SK-N-SH treated with all-trans-retinoic acid at 6 μM for 48 hours (cell line): ENCODE measurements at regions not wholly inside any gene's neighbourhood (a gene's known extent, or its start where the extent isn't known, plus 50 kb on each side); places are given as distances from the start of the nearest gene placed in this dataset.
A peak's percentile ranks its signal among the peaks of the same experiment; 100 is the strongest.

Experiments
- ATAC-seq: fragments of 200-7000 bp; cut with Tn5 transposase; 3 replicates; pipeline ENCODE4 v1.9.1; 2020; ENCODE audit warnings: mild to moderate bottlenecking, moderate library complexity
- ARNTL ChIP-seq: fragments of 450-650 bp; formaldehyde crosslinking; IDR thresholded peaks from 2 replicates; pipeline ENCODE4 v1.5.0; 2020; ENCODE audit warnings: low read depth, mild to moderate bottlenecking, moderate library complexity, borderline replicate concordance
- BACH2 ChIP-seq: fragments of 250-450 bp; sonication (Bioruptor Pico); IDR thresholded peaks from 2 replicates; pipeline ENCODE4 v1.9.0; 2021; ENCODE audit warnings: mild to moderate bottlenecking, borderline replicate concordance
- CSDC2 ChIP-seq: fragments of 250-450 bp; sonication (Bioruptor Pico); IDR thresholded peaks from 2 replicates; pipeline ENCODE4 v1.5.0; 2020; ENCODE audit warnings: mild to moderate bottlenecking, moderate library complexity
- GLIS3 ChIP-seq: fragments of 250-450 bp; sonication (Bioruptor Pico); IDR thresholded peaks from 2 replicates; pipeline ENCODE4 v1.5.0; 2020; ENCODE audit warnings: mild to moderate bottlenecking, moderate library complexity
- ISL1 ChIP-seq: fragments of 250-450 bp; sonication (Bioruptor Pico); IDR thresholded peaks from 2 replicates; pipeline ENCODE4 v2.1.2; 2022; ENCODE audit warnings: mild to moderate bottlenecking, moderate library complexity
- OSR1 ChIP-seq: fragments of 250-450 bp; sonication (Bioruptor Pico); IDR thresholded peaks from 2 replicates; pipeline ENCODE4 v1.8.0; 2022; ENCODE audit warnings: moderate library complexity, mild to moderate bottlenecking, inconsistent platforms
- RARB ChIP-seq: fragments of 250-450 bp; sonication (Bioruptor Pico); IDR thresholded peaks from 2 replicates; pipeline ENCODE4 v1.8.0; 2021; ENCODE audit warnings: mild to moderate bottlenecking, moderate library complexity
- TCF4 ChIP-seq: fragments of 250-450 bp; sonication (Bioruptor Pico); IDR thresholded peaks from 2 replicates; pipeline ENCODE4 v1.8.0; 2021; ENCODE audit warnings: mild to moderate bottlenecking, moderate library complexity, borderline replicate concordance
- ZFP3 ChIP-seq: fragments of 250-450 bp; sonication (Bioruptor Pico); IDR thresholded peaks from 2 replicates; pipeline ENCODE4 v1.5.0; 2020; ENCODE audit warnings: mild to moderate bottlenecking, moderate library complexity
- ZFP30 ChIP-seq: fragments of 450-650 bp; formaldehyde crosslinking; IDR thresholded peaks from 2 replicates; pipeline ENCODE4 v1.5.0; 2022; ENCODE audit warnings: mild to moderate bottlenecking, moderate library complexity
- ZNF565 ChIP-seq: fragments of 450-650 bp; formaldehyde crosslinking; conservative IDR thresholded peaks from 2 replicates; pipeline ENCODE4 v1.5.0; 2020; ENCODE audit warnings: low read depth, mild to moderate bottlenecking, moderate library complexity
- ZNF70 ChIP-seq: fragments of 450-650 bp; formaldehyde crosslinking; IDR thresholded peaks from 2 replicates; pipeline ENCODE4 v1.5.0; 2020; ENCODE audit warnings: mild to moderate bottlenecking, moderate library complexity
- ZNF8 ChIP-seq: fragments of 450-650 bp; formaldehyde crosslinking; IDR thresholded peaks from 2 replicates; pipeline ENCODE4 v1.5.0; 2020; ENCODE audit warnings: mild to moderate bottlenecking, moderate library complexity
- TF ChIP-seq, protein P1 (sequence below): fragments of 250-450 bp; sonication (Bioruptor Pico); IDR thresholded peaks from 2 replicates; pipeline ENCODE4 v1.8.0; 2020; ENCODE audit warnings: mild to moderate bottlenecking, moderate library complexity, borderline replicate concordance
- TF ChIP-seq, protein P2 (sequence below): fragments of 250-450 bp; sonication (Bioruptor Pico); IDR thresholded peaks from 2 replicates; pipeline ENCODE4 v1.5.0; 2020; ENCODE audit warnings: mild to moderate bottlenecking, moderate library complexity
- TF ChIP-seq, protein P3 (sequence below): fragments of 250-450 bp; sonication (Bioruptor Pico); IDR thresholded peaks from 2 replicates; pipeline ENCODE4 v1.5.1; 2021; ENCODE audit warnings: mild to moderate bottlenecking, moderate library complexity
- TF ChIP-seq, protein P4 (sequence below): fragments of 250-450 bp; sonication (Bioruptor Pico); IDR thresholded peaks from 2 replicates; pipeline ENCODE4 v1.8.0; 2021; ENCODE audit warnings: low read depth, mild to moderate bottlenecking, moderate library complexity, borderline replicate concordance

DNA sequence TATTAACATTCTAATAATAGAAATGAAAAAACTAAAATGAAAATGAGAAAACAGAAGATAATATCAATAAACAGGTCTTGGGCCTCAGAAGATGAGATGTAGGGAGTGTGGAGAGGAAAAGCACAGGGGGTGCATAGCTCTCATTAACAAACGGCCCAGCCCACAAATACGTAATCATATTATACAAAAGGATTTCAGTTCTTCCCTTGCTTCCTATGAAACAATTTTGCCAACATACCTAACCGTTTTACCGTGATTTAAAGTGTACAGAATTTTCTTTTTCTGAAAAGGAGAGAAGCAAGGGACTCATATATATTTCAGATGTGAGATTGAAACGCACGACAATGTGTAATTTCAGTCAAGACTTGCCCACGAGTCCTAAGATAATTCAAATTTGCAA, 136.0 kb downstream of the HFE start:
- ATAC-seq, result peak; percentile 30; the same call in 2 of the 3 replicates
- TF ChIP-seq, protein P1, sequence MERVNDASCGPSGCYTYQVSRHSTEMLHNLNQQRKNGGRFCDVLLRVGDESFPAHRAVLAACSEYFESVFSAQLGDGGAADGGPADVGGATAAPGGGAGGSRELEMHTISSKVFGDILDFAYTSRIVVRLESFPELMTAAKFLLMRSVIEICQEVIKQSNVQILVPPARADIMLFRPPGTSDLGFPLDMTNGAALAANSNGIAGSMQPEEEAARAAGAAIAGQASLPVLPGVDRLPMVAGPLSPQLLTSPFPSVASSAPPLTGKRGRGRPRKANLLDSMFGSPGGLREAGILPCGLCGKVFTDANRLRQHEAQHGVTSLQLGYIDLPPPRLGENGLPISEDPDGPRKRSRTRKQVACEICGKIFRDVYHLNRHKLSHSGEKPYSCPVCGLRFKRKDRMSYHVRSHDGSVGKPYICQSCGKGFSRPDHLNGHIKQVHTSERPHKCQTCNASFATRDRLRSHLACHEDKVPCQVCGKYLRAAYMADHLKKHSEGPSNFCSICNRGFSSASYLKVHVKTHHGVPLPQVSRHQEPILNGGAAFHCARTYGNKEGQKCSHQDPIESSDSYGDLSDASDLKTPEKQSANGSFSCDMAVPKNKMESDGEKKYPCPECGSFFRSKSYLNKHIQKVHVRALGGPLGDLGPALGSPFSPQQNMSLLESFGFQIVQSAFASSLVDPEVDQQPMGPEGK (CRISPR knock-in tag), result no peak
- TF ChIP-seq RARB (CRISPR knock-in tag) (no peak), ZNF8 (CRISPR knock-in tag) (no peak), TCF4 (CRISPR knock-in tag) (no peak), ZNF565 (CRISPR knock-in tag) (no peak), ZNF70 (CRISPR knock-in tag) (no peak), CSDC2 (CRISPR knock-in tag) (no peak), ZFP3 (no peak), ARNTL (CRISPR knock-in tag) (no peak), OSR1 (CRISPR knock-in tag) (no peak), ISL1 (CRISPR knock-in tag) (no peak), ZFP30 (no peak), GLIS3 (CRISPR knock-in tag) (no peak)
- TF ChIP-seq, protein P2, sequence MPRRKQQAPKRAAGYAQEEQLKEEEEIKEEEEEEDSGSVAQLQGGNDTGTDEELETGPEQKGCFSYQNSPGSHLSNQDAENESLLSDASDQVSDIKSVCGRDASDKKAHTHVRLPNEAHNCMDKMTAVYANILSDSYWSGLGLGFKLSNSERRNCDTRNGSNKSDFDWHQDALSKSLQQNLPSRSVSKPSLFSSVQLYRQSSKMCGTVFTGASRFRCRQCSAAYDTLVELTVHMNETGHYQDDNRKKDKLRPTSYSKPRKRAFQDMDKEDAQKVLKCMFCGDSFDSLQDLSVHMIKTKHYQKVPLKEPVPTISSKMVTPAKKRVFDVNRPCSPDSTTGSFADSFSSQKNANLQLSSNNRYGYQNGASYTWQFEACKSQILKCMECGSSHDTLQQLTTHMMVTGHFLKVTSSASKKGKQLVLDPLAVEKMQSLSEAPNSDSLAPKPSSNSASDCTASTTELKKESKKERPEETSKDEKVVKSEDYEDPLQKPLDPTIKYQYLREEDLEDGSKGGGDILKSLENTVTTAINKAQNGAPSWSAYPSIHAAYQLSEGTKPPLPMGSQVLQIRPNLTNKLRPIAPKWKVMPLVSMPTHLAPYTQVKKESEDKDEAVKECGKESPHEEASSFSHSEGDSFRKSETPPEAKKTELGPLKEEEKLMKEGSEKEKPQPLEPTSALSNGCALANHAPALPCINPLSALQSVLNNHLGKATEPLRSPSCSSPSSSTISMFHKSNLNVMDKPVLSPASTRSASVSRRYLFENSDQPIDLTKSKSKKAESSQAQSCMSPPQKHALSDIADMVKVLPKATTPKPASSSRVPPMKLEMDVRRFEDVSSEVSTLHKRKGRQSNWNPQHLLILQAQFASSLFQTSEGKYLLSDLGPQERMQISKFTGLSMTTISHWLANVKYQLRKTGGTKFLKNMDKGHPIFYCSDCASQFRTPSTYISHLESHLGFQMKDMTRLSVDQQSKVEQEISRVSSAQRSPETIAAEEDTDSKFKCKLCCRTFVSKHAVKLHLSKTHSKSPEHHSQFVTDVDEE, result no peak
- TF ChIP-seq, protein P3, sequence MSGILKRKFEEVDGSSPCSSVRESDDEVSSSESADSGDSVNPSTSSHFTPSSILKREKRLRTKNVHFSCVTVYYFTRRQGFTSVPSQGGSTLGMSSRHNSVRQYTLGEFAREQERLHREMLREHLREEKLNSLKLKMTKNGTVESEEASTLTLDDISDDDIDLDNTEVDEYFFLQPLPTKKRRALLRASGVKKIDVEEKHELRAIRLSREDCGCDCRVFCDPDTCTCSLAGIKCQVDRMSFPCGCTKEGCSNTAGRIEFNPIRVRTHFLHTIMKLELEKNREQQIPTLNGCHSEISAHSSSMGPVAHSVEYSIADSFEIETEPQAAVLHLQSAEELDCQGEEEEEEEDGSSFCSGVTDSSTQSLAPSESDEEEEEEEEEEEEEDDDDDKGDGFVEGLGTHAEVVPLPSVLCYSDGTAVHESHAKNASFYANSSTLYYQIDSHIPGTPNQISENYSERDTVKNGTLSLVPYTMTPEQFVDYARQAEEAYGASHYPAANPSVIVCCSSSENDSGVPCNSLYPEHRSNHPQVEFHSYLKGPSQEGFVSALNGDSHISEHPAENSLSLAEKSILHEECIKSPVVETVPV (CRISPR knock-in tag), result no peak
- TF ChIP-seq, protein P4, sequence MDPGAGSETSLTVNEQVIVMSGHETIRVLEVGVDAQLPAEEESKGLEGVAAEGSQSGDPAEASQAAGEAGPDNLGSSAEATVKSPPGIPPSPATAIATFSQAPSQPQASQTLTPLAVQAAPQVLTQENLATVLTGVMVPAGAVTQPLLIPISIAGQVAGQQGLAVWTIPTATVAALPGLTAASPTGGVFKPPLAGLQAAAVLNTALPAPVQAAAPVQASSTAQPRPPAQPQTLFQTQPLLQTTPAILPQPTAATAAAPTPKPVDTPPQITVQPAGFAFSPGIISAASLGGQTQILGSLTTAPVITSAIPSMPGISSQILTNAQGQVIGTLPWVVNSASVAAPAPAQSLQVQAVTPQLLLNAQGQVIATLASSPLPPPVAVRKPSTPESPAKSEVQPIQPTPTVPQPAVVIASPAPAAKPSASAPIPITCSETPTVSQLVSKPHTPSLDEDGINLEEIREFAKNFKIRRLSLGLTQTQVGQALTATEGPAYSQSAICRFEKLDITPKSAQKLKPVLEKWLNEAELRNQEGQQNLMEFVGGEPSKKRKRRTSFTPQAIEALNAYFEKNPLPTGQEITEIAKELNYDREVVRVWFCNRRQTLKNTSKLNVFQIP (CRISPR knock-in tag), result no peak

DNA sequence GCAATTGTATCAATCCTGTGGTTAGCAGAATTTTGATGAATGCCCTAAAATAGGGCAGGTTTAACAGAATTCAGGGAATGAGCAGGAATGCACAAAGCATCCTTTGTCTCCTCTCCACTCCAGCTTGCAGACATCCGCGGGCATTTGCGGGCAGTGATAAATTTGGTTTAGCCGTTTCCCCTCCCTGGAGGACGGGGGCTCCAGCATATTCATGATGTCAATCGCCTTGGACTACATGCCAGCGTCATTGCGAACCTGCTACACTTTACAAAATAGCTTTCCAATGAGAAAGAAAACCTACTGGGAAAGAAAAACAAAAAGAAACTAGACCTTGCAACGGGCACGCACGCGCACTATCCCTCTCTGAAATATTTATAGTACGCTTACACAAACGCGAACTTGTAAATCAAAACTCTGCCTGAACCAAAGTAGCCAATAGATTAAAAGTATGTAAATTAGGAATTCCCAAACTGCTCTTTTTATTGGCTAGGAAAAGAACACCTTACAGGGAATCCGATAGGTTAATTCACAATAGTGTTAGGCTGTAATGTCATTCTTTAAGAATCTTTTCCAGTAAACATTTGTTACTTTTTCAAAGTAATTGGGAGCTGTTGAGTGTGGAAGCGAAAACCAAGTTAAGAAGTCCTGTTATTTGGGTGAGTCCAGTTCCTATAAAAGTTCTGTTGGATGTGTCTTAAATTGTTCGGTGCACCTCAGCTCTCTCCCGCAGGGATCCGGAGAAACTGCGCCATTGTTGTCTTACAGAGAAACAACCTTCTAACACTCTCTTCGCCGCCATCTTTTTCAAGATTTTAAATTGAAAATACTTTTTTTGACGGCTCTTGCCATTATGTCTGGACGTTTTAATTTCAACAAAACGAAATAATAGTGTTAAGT, 136.7 kb downstream of the HFE start:
- peak; percentile 79 for ATAC-seq

DNA sequence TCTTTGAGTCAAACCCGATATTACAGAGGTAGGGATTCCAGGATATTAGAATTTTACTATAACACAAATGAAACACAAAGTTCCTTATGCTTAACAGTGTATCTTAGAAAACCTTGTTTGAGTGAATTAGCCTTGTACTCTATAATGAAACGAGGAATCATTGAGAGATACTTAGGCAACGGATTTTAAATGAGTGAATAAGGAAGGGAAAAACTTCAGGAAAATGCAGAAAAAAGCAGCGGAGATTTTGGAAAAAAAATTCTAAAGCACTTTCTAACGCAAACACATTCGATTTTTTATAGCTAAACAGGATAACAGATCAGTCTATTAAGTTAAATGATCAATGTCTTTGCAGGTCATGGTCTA, 137.3 kb downstream of the HFE start:
- no peak for ATAC-seq
- TF ChIP-seq ARNTL (CRISPR knock-in tag) (no peak), ZNF565 (CRISPR knock-in tag) (no peak), OSR1 (CRISPR knock-in tag) (no peak), CSDC2 (CRISPR knock-in tag) (no peak), ZFP3 (no peak), ISL1 (CRISPR knock-in tag) (no peak), BACH2 (no peak), ZNF70 (CRISPR knock-in tag) (no peak), TCF4 (CRISPR knock-in tag) (no peak), GLIS3 (CRISPR knock-in tag) (no peak)
- TF ChIP-seq, protein P2, result no peak
- TF ChIP-seq, protein P4 (CRISPR knock-in tag), result no peak
- TF ChIP-seq, protein P3 (CRISPR knock-in tag), result no peak

More for the DNA sequence above, 136.7 kb downstream of the HFE start:
- TF ChIP-seq RARB (CRISPR knock-in tag) (no peak), ISL1 (CRISPR knock-in tag) (no peak)
- TF ChIP-seq, protein P3 (CRISPR knock-in tag), result peak; percentile 52; the same call in 1 of the 2 replicates
